ENCODE measurements at regions not wholly inside any gene's neighbourhood (a gene's known extent, or its start where the extent isn't known, plus 50 kb on each side); places are given as distances from the start of the nearest gene placed in this dataset.
"Not testable (repeated sequence)": the region's sequence is repeated elsewhere in the genome, so short reads cannot be mapped to it uniquely, and the experiment has no call there.

DNA sequence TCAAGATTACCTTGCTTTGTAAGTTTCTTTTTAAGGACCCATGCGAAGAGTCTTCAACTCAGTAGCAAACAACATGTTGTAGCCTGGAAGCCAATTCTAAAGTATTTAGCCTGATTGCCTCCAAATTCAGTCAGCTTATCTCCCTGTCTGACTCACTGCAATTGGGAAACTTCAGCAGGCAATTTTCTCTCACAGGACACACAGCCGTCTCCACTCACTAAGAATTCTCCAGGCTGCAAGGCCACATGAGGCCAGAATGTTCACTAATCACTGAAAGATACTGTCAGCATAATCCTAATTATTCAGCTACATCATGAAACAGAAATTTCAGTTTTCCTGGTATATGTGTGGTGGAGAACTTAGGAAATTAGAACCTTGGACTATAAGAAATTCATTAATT lies 78.1 kb upstream of the PDE1A start:
- H3K36me3 ChIP-seq (ENCODE audit: low read depth) = no peaks in the 10 kb centered on the region
- intact Hi-C loops (cut with DNase I, micrococcal nuclease) = no loop called here
- H3K9me3 ChIP-seq = no peaks in the 10 kb centered on the region
- no peak for ATAC-seq
- H3K4me1 ChIP-seq (ENCODE audit: low read depth) = no peaks in the 10 kb centered on the region
- no peak for DNase-seq
- H3K4me3 ChIP-seq = no peak overlapping the region
- TF ChIP-seq, protein P1, sequence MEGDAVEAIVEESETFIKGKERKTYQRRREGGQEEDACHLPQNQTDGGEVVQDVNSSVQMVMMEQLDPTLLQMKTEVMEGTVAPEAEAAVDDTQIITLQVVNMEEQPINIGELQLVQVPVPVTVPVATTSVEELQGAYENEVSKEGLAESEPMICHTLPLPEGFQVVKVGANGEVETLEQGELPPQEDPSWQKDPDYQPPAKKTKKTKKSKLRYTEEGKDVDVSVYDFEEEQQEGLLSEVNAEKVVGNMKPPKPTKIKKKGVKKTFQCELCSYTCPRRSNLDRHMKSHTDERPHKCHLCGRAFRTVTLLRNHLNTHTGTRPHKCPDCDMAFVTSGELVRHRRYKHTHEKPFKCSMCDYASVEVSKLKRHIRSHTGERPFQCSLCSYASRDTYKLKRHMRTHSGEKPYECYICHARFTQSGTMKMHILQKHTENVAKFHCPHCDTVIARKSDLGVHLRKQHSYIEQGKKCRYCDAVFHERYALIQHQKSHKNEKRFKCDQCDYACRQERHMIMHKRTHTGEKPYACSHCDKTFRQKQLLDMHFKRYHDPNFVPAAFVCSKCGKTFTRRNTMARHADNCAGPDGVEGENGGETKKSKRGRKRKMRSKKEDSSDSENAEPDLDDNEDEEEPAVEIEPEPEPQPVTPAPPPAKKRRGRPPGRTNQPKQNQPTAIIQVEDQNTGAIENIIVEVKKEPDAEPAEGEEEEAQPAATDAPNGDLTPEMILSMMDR (IDR thresholded peaks at IDR 0.05) = no peak

DNA sequence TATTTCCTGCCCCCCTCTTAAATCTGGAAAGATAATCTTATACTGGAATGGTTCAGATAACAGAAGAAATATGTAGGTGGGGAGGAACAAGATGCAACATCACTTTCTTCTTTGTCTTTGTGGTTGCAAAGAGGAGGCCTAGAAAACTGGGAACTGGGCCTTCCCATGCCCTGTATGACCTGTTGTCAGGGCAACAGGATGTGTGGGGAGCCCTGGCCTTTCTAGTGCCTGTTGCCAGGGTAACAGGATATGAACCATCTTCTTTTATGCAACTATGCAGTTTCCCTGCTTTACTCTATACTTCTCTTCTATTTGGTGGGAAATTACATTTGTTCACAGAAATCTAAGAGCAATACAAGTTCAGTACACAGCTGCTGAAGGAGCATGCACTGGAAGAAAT lies 79.8 kb upstream of the PDE1A start:
- Histone ChIP-seq H3K4me3 (no peak overlapping the region), H3K9me3 (no peaks in the 10 kb centered on the region), H3K4me1 (ENCODE audit: low read depth) (no peaks in the 10 kb centered on the region), H3K36me3 (ENCODE audit: low read depth) (no peaks in the 10 kb centered on the region)
- no peak for DNase-seq
- ATAC-seq = no peak
- TF ChIP-seq, protein P1 (IDR thresholded peaks at IDR 0.05) = no peak
- intact Hi-C loops (cut with DNase I, micrococcal nuclease) = no loop called here

DNA sequence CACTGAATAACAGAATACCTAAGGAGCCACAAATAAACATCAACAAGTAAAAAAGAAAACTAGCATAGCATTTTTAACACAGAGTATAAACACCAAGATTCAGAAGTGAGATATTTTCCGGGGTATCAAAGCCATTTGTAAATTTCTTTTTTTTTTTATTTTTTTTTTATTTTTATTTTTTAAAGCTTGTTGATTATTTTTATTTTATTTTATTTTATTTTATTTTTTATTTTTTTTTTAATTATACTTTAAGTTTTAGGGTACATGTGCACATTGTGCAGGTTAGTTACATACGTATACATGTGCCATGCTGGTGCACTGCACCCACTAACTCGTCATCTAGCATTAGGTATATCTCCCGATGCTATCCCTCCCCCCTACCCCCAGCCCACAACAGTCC lies 81.7 kb upstream of the PDE1A start:
- ATAC-seq; H3K4me1 ChIP-seq (ENCODE audit: low read depth); H3K36me3 ChIP-seq (ENCODE audit: low read depth); H3K9me3 ChIP-seq; H3K4me3 ChIP-seq; DNase-seq; intact Hi-C loops (cut with DNase I, micrococcal nuclease): not testable (repeated sequence)

DNA sequence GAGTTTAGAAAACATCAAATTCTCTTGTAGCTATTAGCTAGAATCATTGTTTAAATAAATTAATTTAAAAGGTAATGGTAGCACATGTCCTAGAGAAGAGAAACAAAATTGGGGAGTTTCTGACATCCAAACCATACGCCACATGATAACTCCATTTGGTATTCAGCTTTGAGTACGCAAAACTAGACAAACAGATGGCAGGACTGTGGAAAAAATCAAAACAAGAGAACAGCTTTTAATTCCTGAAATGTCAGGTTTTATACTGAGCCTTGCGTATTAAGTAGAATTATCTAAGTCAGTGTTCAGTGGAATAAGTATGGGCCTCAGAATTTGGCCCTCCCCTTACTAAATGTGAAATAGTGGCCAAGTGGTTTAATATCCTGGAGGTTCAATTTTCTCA lies 82.4 kb upstream of the PDE1A start:
- H3K36me3 ChIP-seq (ENCODE audit: low read depth) = no peaks in the 10 kb centered on the region
- no peaks in the 10 kb centered on the region for H3K4me1 ChIP-seq (ENCODE audit: low read depth)
- ATAC-seq (no peak), DNase-seq (no peak)
- no peaks in the 10 kb centered on the region for H3K9me3 ChIP-seq
- intact Hi-C loops (cut with DNase I, micrococcal nuclease) = no loop called here
- TF ChIP-seq, protein P1 (IDR thresholded peaks at IDR 0.05) = no peak
- H3K4me3 ChIP-seq = no peak overlapping the region

DNA sequence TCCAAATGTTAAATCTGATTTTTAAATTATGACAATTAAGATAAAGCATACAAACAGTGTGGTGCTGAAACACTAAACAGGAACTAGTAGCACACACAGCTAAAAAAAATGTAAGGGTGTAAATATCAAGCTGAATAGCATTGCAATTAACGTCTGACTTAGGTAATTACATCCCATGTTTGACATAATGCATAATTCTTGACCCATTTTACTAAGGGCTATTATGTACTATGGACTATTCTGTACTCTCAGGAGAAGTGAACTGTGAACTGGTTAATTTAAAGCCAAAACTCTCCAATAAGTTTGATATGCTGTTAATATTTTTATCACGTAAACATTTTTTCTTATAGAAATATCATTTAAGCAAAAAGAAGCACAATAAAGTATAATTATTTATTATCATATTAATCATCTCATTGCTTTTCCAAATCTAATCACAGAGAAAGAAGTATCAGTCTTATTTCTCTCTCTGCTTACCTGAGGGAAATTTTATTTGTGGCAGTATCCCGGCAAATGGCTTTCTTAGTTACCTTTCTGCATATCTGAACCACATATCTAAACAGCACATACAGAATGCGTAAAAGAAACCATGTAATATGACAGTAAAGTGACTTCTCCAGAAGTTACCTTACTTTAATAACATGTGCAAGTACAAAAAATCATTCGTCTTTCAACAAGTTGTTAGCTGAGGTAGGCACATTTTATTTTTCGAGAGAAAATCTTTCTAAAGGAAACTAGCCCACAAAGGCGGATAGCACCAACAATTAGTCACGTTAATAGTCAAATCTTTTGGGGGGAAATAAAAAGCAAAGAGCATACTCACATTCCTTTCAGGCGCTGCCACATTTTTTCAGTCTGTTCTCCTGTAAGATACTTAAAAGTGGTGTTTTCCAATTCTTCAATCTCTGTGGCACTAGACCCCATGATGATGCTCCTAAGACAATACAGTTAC lies 94.9 kb upstream of the PDE1A start:
- TF ChIP-seq, protein P1 (IDR thresholded peaks at IDR 0.05) = no peak
- no peak for ATAC-seq
- H3K4me3 ChIP-seq = no peak overlapping the region
- intact Hi-C loops (cut with DNase I, micrococcal nuclease) = no loop called here
- no peaks in the 10 kb centered on the region for H3K36me3 ChIP-seq (ENCODE audit: low read depth)
- no peaks in the 10 kb centered on the region for H3K9me3 ChIP-seq
- no peak for DNase-seq
- no peaks in the 10 kb centered on the region for H3K4me1 ChIP-seq (ENCODE audit: low read depth)

DNA sequence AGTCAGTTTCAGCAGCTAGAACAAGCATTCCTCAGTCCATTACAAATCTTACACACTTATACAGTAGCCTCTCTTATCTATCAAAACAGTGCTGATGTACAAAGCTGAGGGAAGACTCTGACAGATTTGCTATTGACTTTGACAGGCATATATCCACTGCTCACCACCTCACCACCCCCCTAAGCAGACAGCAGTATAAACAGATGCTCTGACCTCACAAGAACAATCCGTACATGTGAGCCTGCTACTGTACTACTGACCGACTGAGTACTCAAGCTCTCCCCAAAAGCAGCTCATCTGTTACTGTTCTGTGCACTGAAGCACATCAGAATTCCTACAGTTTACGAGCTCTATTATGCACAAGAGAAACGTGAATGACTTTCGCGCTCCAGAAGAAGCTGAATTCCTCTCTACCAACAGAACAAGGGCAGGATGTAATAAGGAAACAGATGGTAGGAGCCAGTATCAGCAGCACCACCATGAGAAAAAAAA lies 95.6 kb upstream of the PDE1A start:
- Histone ChIP-seq H3K36me3 (ENCODE audit: low read depth) (no peaks in the 10 kb centered on the region), H3K4me1 (ENCODE audit: low read depth) (no peaks in the 10 kb centered on the region), H3K9me3 (no peaks in the 10 kb centered on the region), H3K4me3 (no peak overlapping the region)
- ATAC-seq = no peak
- DNase-seq = no peak
- TF ChIP-seq, protein P1 (IDR thresholded peaks at IDR 0.05) = no peak
- intact Hi-C loops (cut with DNase I, micrococcal nuclease) = no loop called here

Data from mucosa of descending colon (tissue), 3 donors.